Right lobe of liver (tissue), 6 donors: ENCODE measurements at regions not wholly inside any gene's neighbourhood (a gene's known extent, or its start where the extent isn't known, plus 50 kb on each side); places are given as distances from the start of the nearest gene placed in this dataset.

Experiments used
- ATAC-seq, 4 donors: fragments of 200-7000 bp; cut with Tn5 transposase; one replicate each; pipeline ENCODE4 v1.9.1; 2020; ENCODE audit warnings: mild to moderate bottlenecking in 4 of 4, moderate library complexity in 4 of 4
- DNase-seq, 3 donors: peaks; one replicate each; pipeline ENCODE4 v3.0.0-alpha.2; 2020
- H3K27ac ChIP-seq, 3 donors: fragments of 200-600 bp; one replicate each; pipeline ENCODE4 v1.8.0; 2022
- H3K27me3 ChIP-seq, 2 donors: fragments of 200-600 bp; one replicate each; pipeline ENCODE4 v1.8.0; 2022
- H3K36me3 ChIP-seq, 4 donors: fragments of 200-600 bp; sonication (generic) in 1 of 4; one replicate each; pipeline versions ENCODE4 v1.5.1 to v1.8.0; 2017 to 2022; ENCODE audit warnings: control low read depth in 1 of 4
- H3K4me1 ChIP-seq, 4 donors: fragments of 200-600 bp; sonication (generic) in 1 of 4; one replicate each; pipeline versions ENCODE4 v1.5.1 to v1.8.0; 2017 to 2022; ENCODE audit warnings: control low read depth in 1 of 4
- H3K4me3 ChIP-seq, 3 donors: fragments of 200-600 bp; one replicate each; pipeline ENCODE4 v1.8.0; 2022
- H3K9me3 ChIP-seq, 4 donors: fragments of 200-600 bp; sonication (generic) in 1 of 4; one replicate each; pipeline versions ENCODE4 v1.5.1 to v1.8.0; 2017 to 2022; ENCODE audit warnings: control low read depth in 1 of 4
- POLR2A ChIP-seq: fragments of 450-650 bp; IDR thresholded peaks from one replicate; pipeline ENCODE4 v1.6.1; 2017; ENCODE audit warnings: antibody characterized with exemption, mild to moderate bottlenecking
- WGBS: methylation state at CpG from one replicate; pipeline ENCODE4 v1.1.6; 2018; ENCODE audit warnings: low coverage, low lambda C conversion rate; ENCODE audit not compliant: insufficient coverage; ENCODE audit errors: missing lambda C conversion rate; 5-methylcytosine and 5-hydroxymethylcytosine counted together
- intact Hi-C, 2 donors: fragments of 100-400 bp; cut with DNase I; formaldehyde crosslinking; loops; one replicate each; pipeline versions ENCODE4 v1.11.2 to v1.14.1; 2022
- TF ChIP-seq, protein P1 (sequence below), 4 donors: fragments of 200-600 bp in 3 of 4; fragments of 450-650 bp in 1 of 4; IDR thresholded peaks; one replicate each; pipeline versions ENCODE4 v1.5.1 to v1.8.0; 2016 to 2022; ENCODE audit warnings: antibody characterized with exemption in 4 of 4, mild to moderate bottlenecking in 2 of 4
- donor health status: DM: no; HTN: yes; CAD: no.
- donor health status: DM: no; HTN: no; CAD: no.
- donor health status: DM: no; HTN: no; CAD: no.
- donor health status: DM: no; HTN: yes; CAD: no.
- donor health status: DM: no; HTN: yes; CAD: no.

DNA sequence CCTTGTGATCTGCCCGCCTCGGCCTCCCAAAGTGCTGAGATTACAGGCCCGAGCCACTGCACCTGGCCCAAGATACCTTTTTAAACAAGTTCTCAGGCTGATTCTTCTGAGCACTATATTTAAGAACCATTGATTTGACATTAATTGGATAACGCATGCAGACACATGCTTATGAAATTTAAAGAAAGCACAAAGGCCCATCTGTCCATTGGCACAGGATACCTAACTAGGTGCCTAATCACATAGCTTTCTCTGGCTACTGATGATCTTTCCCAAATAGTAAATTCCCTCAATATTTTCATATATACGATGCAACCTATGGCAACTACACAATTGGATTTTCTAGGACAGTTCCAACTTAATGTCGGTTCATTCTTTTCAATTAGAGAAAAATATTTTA, 62.5 kb upstream of the STAM2 start:
- H3K9me3 ChIP-seq, result no peaks in the 10 kb centered on the region
- WGBS, result 89% methylated on average over 6 of the region's 6 CpGs
- no peaks in the 10 kb centered on the region for H3K27me3 ChIP-seq
- no peak for DNase-seq
- no peaks in the 10 kb centered on the region for H3K36me3 ChIP-seq
- intact Hi-C loops, result no loop called here
- no peak overlapping the region for H3K4me3 ChIP-seq
- H3K4me1 ChIP-seq, result no peaks in the 10 kb centered on the region
- no peak for ATAC-seq
- no peak overlapping the region for H3K27ac ChIP-seq
- TF ChIP-seq, protein P1, sequence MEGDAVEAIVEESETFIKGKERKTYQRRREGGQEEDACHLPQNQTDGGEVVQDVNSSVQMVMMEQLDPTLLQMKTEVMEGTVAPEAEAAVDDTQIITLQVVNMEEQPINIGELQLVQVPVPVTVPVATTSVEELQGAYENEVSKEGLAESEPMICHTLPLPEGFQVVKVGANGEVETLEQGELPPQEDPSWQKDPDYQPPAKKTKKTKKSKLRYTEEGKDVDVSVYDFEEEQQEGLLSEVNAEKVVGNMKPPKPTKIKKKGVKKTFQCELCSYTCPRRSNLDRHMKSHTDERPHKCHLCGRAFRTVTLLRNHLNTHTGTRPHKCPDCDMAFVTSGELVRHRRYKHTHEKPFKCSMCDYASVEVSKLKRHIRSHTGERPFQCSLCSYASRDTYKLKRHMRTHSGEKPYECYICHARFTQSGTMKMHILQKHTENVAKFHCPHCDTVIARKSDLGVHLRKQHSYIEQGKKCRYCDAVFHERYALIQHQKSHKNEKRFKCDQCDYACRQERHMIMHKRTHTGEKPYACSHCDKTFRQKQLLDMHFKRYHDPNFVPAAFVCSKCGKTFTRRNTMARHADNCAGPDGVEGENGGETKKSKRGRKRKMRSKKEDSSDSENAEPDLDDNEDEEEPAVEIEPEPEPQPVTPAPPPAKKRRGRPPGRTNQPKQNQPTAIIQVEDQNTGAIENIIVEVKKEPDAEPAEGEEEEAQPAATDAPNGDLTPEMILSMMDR (IDR thresholded peaks at IDR 0.05), result no peak
- TF ChIP-seq POLR2A, result no peak

- TF ChIP-seq, protein P1 (IDR thresholded peaks at IDR 0.05), result no peak
- no peak for TF ChIP-seq POLR2A
- no peaks in the 10 kb centered on the region for H3K27me3 ChIP-seq
- H3K27ac ChIP-seq, result no peak overlapping the region
- H3K4me3 ChIP-seq, result no peak overlapping the region
- peak in 3 of 4 donors; percentile 32 to 75 (median 65) for ATAC-seq
- no peaks in the 10 kb centered on the region for H3K9me3 ChIP-seq
- 67% methylated on average over 2 of the region's 2 CpGs for WGBS
- no peak for DNase-seq
- intact Hi-C loops, result no loop called here
- H3K4me1 ChIP-seq, result no peaks in the 10 kb centered on the region
- no peaks in the 10 kb centered on the region for H3K36me3 ChIP-seq
Observed at GRCh38 chr2:152240559-152241231, 65.1 kb upstream of the STAM2 start.

GRCh38 chr2:152241948-152242729, 66.6 kb upstream of the STAM2 start:
- Histone ChIP-seq H3K4me3 (no peak overlapping the region), H3K9me3 (no peaks in the 10 kb centered on the region), H3K36me3 (no peaks in the 10 kb centered on the region), H3K27me3 (no peaks in the 10 kb centered on the region), H3K27ac (no peak overlapping the region), H3K4me1 (no peaks in the 10 kb centered on the region)
- TF ChIP-seq, protein P1 (IDR thresholded peaks at IDR 0.05), result no peak
- no peak for TF ChIP-seq POLR2A
- ATAC-seq (no peak), DNase-seq (no peak)
- intact Hi-C loops, result no loop called here
- 64% methylated on average over 4 of the region's 4 CpGs for WGBS

DNA sequence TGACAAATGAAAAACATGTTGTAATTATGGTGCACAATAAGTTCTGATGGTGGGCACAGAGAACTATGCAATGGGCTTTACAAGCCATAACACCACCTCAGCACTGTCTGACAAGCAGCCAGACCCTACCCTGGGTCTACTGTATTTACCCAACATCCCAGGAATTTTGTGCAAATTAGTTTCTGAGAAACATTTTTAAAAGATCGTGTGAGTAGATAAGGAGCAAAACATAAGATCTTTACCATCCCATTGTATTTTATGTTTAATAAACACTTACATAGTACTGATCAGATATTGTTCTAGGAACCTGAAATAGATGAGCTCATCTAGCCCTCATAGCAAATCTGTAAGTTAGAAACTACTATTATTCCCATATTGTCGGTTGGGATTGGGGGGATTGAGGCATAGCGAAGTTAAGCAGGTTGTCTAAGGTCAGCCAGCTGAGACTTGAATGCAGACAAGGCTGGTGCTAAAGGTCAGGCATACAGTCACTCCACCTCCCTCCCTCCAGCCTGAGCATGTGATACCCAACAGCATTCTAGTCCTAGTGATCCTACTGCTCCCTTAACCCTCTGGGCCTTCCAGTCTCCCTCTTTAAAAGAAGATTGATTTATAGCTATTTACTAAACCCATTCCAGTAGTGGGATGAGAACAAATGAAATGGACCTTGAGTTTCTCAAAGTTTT, 67.4 kb upstream of the STAM2 start:
- Histone ChIP-seq H3K36me3 (no peaks in the 10 kb centered on the region), H3K9me3 (no peaks in the 10 kb centered on the region), H3K27ac (no peak overlapping the region), H3K27me3 (no peaks in the 10 kb centered on the region), H3K4me3 (no peak overlapping the region), H3K4me1 (no peaks in the 10 kb centered on the region)
- TF ChIP-seq, protein P1 (IDR thresholded peaks at IDR 0.05), result no peak
- TF ChIP-seq POLR2A, result no peak
- ATAC-seq (no peak), DNase-seq (no peak)
- WGBS, result 64% methylated on average over 3 of the region's 3 CpGs
- intact Hi-C loops, result no loop called here
